ENCODE measurements at regions not wholly inside any gene's neighbourhood (a gene's known extent, or its start where the extent isn't known, plus 50 kb on each side); places are given as distances from the start of the nearest gene placed in this dataset.

- Histone ChIP-seq H3K9ac (ENCODE audit: low read depth, low read length) (no peak overlapping the region), H3K27ac (ENCODE audit: low read length) (no peak overlapping the region)
- ATAC-seq (ENCODE audit: insufficient read depth, low read depth) = no peak
Measured at GRCh38 chr2:11910971-11911370, 164.5 kb downstream of the LPIN1 start.

GRCh38 chr2:11912980-11913379 lies 166.5 kb downstream of the LPIN1 start:
- TF ChIP-seq EZH2 (IDR thresholded peaks at IDR 0.05; ENCODE audit: borderline replicate concordance, low read depth, low read length, severe bottlenecking) (no peak), CTCF (IDR thresholded peaks at IDR 0.05; ENCODE audit: borderline replicate concordance, extremely low read depth, low read length, poor library complexity, severe bottlenecking) (no peak)
- H3K4me2 ChIP-seq (ENCODE audit: insufficient read depth, low read length) = no peak overlapping the region
- no peaks in the 10 kb centered on the region for H4K20me1 ChIP-seq (ENCODE audit: insufficient read depth, low read length)
- no peak overlapping the region for H3K27ac ChIP-seq (ENCODE audit: low read length)
- H3K4me1 ChIP-seq (ENCODE audit: insufficient read depth, low read length) = no peaks in the 10 kb centered on the region
- ATAC-seq (ENCODE audit: insufficient read depth, low read depth) = no peak
- H3K9me3 ChIP-seq (ENCODE audit: insufficient read depth, low read length, severe bottlenecking) = no peaks in the 10 kb centered on the region
- no peak overlapping the region for H2AFZ ChIP-seq (ENCODE audit: low read depth, low read length)
- no peak overlapping the region for H3K4me3 ChIP-seq (ENCODE audit: low read depth in 1 of 2, low read length in 2 of 2)
- no peak for DNase-seq
- H3K79me2 ChIP-seq (ENCODE audit: insufficient read depth, low read length) = no peaks in the 10 kb centered on the region
- H3K27me3 ChIP-seq (ENCODE audit: insufficient read depth, low read length, poor library complexity) = no peaks in the 10 kb centered on the region
- no peak overlapping the region for H3K9ac ChIP-seq (ENCODE audit: low read depth, low read length)
- no peaks in the 10 kb centered on the region for H3K36me3 ChIP-seq (ENCODE audit: insufficient read depth, low read length)

More at GRCh38 chr2:11910971-11911370, 164.5 kb downstream of the LPIN1 start:
- no peak overlapping the region for H3K4me3 ChIP-seq (ENCODE audit: low read depth in 1 of 2, low read length in 2 of 2)
- DNase-seq = no peak
- no peaks in the 10 kb centered on the region for H3K36me3 ChIP-seq (ENCODE audit: insufficient read depth, low read length)
- no peaks in the 10 kb centered on the region for H3K4me1 ChIP-seq (ENCODE audit: insufficient read depth, low read length)
- H4K20me1 ChIP-seq (ENCODE audit: insufficient read depth, low read length) = no peaks in the 10 kb centered on the region
- no peak overlapping the region for H2AFZ ChIP-seq (ENCODE audit: low read depth, low read length)
- TF ChIP-seq EZH2 (IDR thresholded peaks at IDR 0.05; ENCODE audit: borderline replicate concordance, low read depth, low read length, severe bottlenecking) = no peak
- TF ChIP-seq CTCF (IDR thresholded peaks at IDR 0.05; ENCODE audit: borderline replicate concordance, extremely low read depth, low read length, poor library complexity, severe bottlenecking) = no peak
- no peaks in the 10 kb centered on the region for H3K27me3 ChIP-seq (ENCODE audit: insufficient read depth, low read length, poor library complexity)
- H3K79me2 ChIP-seq (ENCODE audit: insufficient read depth, low read length) = no peaks in the 10 kb centered on the region
- no peak overlapping the region for H3K4me2 ChIP-seq (ENCODE audit: insufficient read depth, low read length)
- no peaks in the 10 kb centered on the region for H3K9me3 ChIP-seq (ENCODE audit: insufficient read depth, low read length, severe bottlenecking)

GRCh38 chr2:11914455-11914854 lies 168.0 kb downstream of the LPIN1 start:
- H3K27ac ChIP-seq (ENCODE audit: low read length) = no peak overlapping the region
- H3K4me3 ChIP-seq (ENCODE audit: low read depth in 1 of 2, low read length in 2 of 2) = no peak overlapping the region
- no peak for ATAC-seq (ENCODE audit: insufficient read depth, low read depth)
- no peaks in the 10 kb centered on the region for H3K79me2 ChIP-seq (ENCODE audit: insufficient read depth, low read length)
- no peaks in the 10 kb centered on the region for H4K20me1 ChIP-seq (ENCODE audit: insufficient read depth, low read length)
- TF ChIP-seq EZH2 (IDR thresholded peaks at IDR 0.05; ENCODE audit: borderline replicate concordance, low read depth, low read length, severe bottlenecking) (no peak), CTCF (IDR thresholded peaks at IDR 0.05; ENCODE audit: borderline replicate concordance, extremely low read depth, low read length, poor library complexity, severe bottlenecking) (no peak)
- H3K9me3 ChIP-seq (ENCODE audit: insufficient read depth, low read length, severe bottlenecking) = no peaks in the 10 kb centered on the region
- H3K36me3 ChIP-seq (ENCODE audit: insufficient read depth, low read length) = no peaks in the 10 kb centered on the region
- H3K9ac ChIP-seq (ENCODE audit: low read depth, low read length) = no peak overlapping the region
- no peak for DNase-seq
- no peaks in the 10 kb centered on the region for H3K27me3 ChIP-seq (ENCODE audit: insufficient read depth, low read length, poor library complexity)
- no peak overlapping the region for H3K4me2 ChIP-seq (ENCODE audit: insufficient read depth, low read length)
- no peaks in the 10 kb centered on the region for H3K4me1 ChIP-seq (ENCODE audit: insufficient read depth, low read length)
- H2AFZ ChIP-seq (ENCODE audit: low read depth, low read length) = no peak overlapping the region

- no peaks in the 10 kb centered on the region for H3K36me3 ChIP-seq (ENCODE audit: insufficient read depth, low read length)
- no peak overlapping the region for H2AFZ ChIP-seq (ENCODE audit: low read depth, low read length)
- H3K4me3 ChIP-seq (ENCODE audit: low read depth in 1 of 2, low read length in 2 of 2) = no peak overlapping the region
- H3K4me2 ChIP-seq (ENCODE audit: insufficient read depth, low read length) = no peak overlapping the region
- no peak for DNase-seq
- ATAC-seq (ENCODE audit: insufficient read depth, low read depth) = no peak
- no peaks in the 10 kb centered on the region for H3K79me2 ChIP-seq (ENCODE audit: insufficient read depth, low read length)
- no peaks in the 10 kb centered on the region for H3K27me3 ChIP-seq (ENCODE audit: insufficient read depth, low read length, poor library complexity)
- TF ChIP-seq CTCF (IDR thresholded peaks at IDR 0.05; ENCODE audit: borderline replicate concordance, extremely low read depth, low read length, poor library complexity, severe bottlenecking) (no peak), EZH2 (IDR thresholded peaks at IDR 0.05; ENCODE audit: borderline replicate concordance, low read depth, low read length, severe bottlenecking) (no peak)
- H3K27ac ChIP-seq (ENCODE audit: low read length) = no peak overlapping the region
- H3K9me3 ChIP-seq (ENCODE audit: insufficient read depth, low read length, severe bottlenecking) = no peaks in the 10 kb centered on the region
- H3K4me1 ChIP-seq (ENCODE audit: insufficient read depth, low read length) = no peaks in the 10 kb centered on the region
- H3K9ac ChIP-seq (ENCODE audit: low read depth, low read length) = no peak overlapping the region
- H4K20me1 ChIP-seq (ENCODE audit: insufficient read depth, low read length) = no peaks in the 10 kb centered on the region
Measured at GRCh38 chr2:11915650-11916049, 169.2 kb downstream of the LPIN1 start.
